NCI-H2196 (cell line): ENCODE measurements at regions not wholly inside any gene's neighbourhood (a gene's known extent, or its start where the extent isn't known, plus 50 kb on each side); places are given as distances from the start of the nearest gene placed in this dataset.
A peak's percentile ranks its signal among the peaks of the same experiment; 100 is the strongest.
"Not testable (repeated sequence)": the region's sequence is repeated elsewhere in the genome, so short reads cannot be mapped to it uniquely, and the experiment has no call there.

Source experiments
- DNase-seq: peaks from one replicate; lab custom pipeline; 2025; ENCODE audit not compliant: unreplicated experiment; lab: John Stamatoyannopoulos, UW

GRCh38 chr13:78876915-78877549 is 218.1 kb upstream of the OBI1 start:
- no peak for DNase-seq

- DNase-seq = peak; percentile 1
These were observed 217.0 kb upstream of the OBI1 start for GRCh38 chr13:78875792-78876580.

- DNase-seq = no peak
These were observed 210.0 kb upstream of the OBI1 start for GRCh38 chr13:78868991-78869390.

- DNase-seq = no peak
These were observed 208.7 kb upstream of the OBI1 start for GRCh38 chr13:78867655-78868054.

GRCh38 chr13:78866076-78866475 is 207.1 kb upstream of the OBI1 start:
- not testable (repeated sequence) for DNase-seq

GRCh38 chr13:78862446-78862845 is 203.5 kb upstream of the OBI1 start:
- DNase-seq = no peak

GRCh38 chr13:78852709-78853108 is 193.8 kb upstream of the OBI1 start:
- DNase-seq = no peak

- no peak for DNase-seq
These were observed 186.9 kb upstream of the OBI1 start for GRCh38 chr13:78845656-78846365.

GRCh38 chr13:78844106-78844505 is 185.2 kb upstream of the OBI1 start:
- DNase-seq = no peak

- no peak for DNase-seq
These were observed 182.5 kb upstream of the OBI1 start for GRCh38 chr13:78841358-78841963.

GRCh38 chr13:78836238-78836784 is 177.4 kb upstream of the OBI1 start:
- DNase-seq = no peak

GRCh38 chr13:78832461-78832860 is 173.5 kb upstream of the OBI1 start:
- DNase-seq = no peak

GRCh38 chr13:78830508-78830907 is 171.6 kb upstream of the OBI1 start:
- no peak for DNase-seq

GRCh38 chr13:78829821-78830220 is 170.9 kb upstream of the OBI1 start:
- no peak for DNase-seq

GRCh38 chr13:78827471-78827870 is 168.5 kb upstream of the OBI1 start:
- DNase-seq = no peak

- DNase-seq = no peak
These were observed 168.0 kb upstream of the OBI1 start for GRCh38 chr13:78826936-78827335.

- no peak for DNase-seq
These were observed 167.4 kb upstream of the OBI1 start for GRCh38 chr13:78826312-78826711.

- DNase-seq = no peak
These were observed 161.6 kb upstream of the OBI1 start for GRCh38 chr13:78820541-78820940.

GRCh38 chr13:78816592-78816991 is 157.6 kb upstream of the OBI1 start:
- DNase-seq = no peak

- DNase-seq = no peak
These were observed 157.2 kb upstream of the OBI1 start for GRCh38 chr13:78816154-78816553.

- no peak for DNase-seq
These were observed 147.5 kb upstream of the OBI1 start for GRCh38 chr13:78806457-78806856.
